HepG2 (cell line): ENCODE measurements at regions not wholly inside any gene's neighbourhood (a gene's known extent, or its start where the extent isn't known, plus 50 kb on each side); places are given as distances from the start of the nearest gene placed in this dataset.
A peak's percentile ranks its signal among the peaks of the same experiment; 100 is the strongest.

Source experiments
- ATAC-seq: fragments of 200-7000 bp; cut with Tn5 transposase; 3 replicates; pipeline ENCODE4 v1.9.1; 2020; ENCODE audit warnings: mild to moderate bottlenecking, moderate library complexity
- BruUV-seq: library from RNA; stranded (reverse); fragments of 400-500 nt; replicated peaks from 2 replicates; lab custom pipeline; 2021; lab: Mats Ljungman, UMichigan
- CTCF ChIA-PET: fragments of 300-600 bp; formaldehyde crosslinking; extraction: SDS; loops from one replicate; lab custom pipeline; 2021; ENCODE audit warnings: low total read pairs, inconsistent platforms, low intra/inter-chr PET ratio; lab: Yijun Ruan, JAX
- POLR2A ChIA-PET: fragments of 350-600 bp; sonication (Branson Sonifier 250); formaldehyde crosslinking; loops from one replicate; lab custom pipeline; 2020; ENCODE audit warnings: antibody characterized with exemption, inconsistent platforms; lab: Yijun Ruan, JAX
- DNase-seq: peaks from one replicate; pipeline ENCODE4 v3.0.0-alpha.2; 2015; ENCODE audit warnings: low spot score
- FAIRE-seq: peaks from 3 replicates; lab custom pipeline; 2011; peaks lifted over from hg19 to GRCh38; lab: Jason Lieb, UNC
- H2AFZ ChIP-seq: one replicate; pipeline ENCODE4 v1.6.1; 2011; ENCODE audit warnings: low read length, inconsistent platforms
- H3K27ac ChIP-seq: fragments of 300-600 bp; 3 replicates; pipeline ENCODE4 v1.8.0; 2011; ENCODE audit warnings: mixed run types, mild to moderate bottlenecking, mixed read lengths, low read length, inconsistent platforms; ENCODE audit not compliant: insufficient read depth; ENCODE audit errors: extremely low read length
- H3K27me3 ChIP-seq, 2 experiments: fragments of 200-600 bp in 1 of 2; 2 replicates in 1 of 2; 3 replicates in 1 of 2; pipeline versions ENCODE4 v1.6.0 to v1.8.0; 2011; ENCODE audit warnings: low read length in 2 of 2, mild to moderate bottlenecking in 2 of 2, moderate library complexity in 2 of 2, inconsistent platforms in 1 of 2; ENCODE audit not compliant: insufficient read depth in 2 of 2, control insufficient read depth in 1 of 2
- H3K36me3 ChIP-seq, 2 experiments: fragments of 200-600 bp in 1 of 2; replicated peaks in 1 of 2; 2 replicates in 1 of 2; 3 replicates in 1 of 2; pipeline versions ENCODE4 v1.5.1 to v1.8.0; 2011; ENCODE audit warnings: low read length in 2 of 2, inconsistent platforms in 1 of 2; ENCODE audit not compliant: insufficient read depth in 2 of 2, control insufficient read depth in 1 of 2
- H3K4me1 ChIP-seq: 2 replicates; pipeline ENCODE4 v1.5.1; 2012; ENCODE audit warnings: low read length, inconsistent platforms; ENCODE audit not compliant: insufficient read depth
- H3K4me2 ChIP-seq: 2 replicates; pipeline ENCODE4 v1.6.0; 2011; ENCODE audit warnings: low read depth, low read length, inconsistent platforms
- H3K4me3 ChIP-seq, 3 experiments: fragments of 200-600 bp in 1 of 3; sonication (generic), shearing (Covaris generic) in 1 of 3; replicated peaks in 1 of 3; 2 replicates each; pipeline ENCODE4 v1.5.1; 2011 to 2016; ENCODE audit warnings: low read length in 3 of 3, inconsistent platforms in 2 of 3, low read depth in 2 of 3, mild to moderate bottlenecking in 2 of 3, control low read depth in 1 of 3, mixed read lengths in 1 of 3; ENCODE audit not compliant: insufficient read depth in 1 of 3
- H3K79me2 ChIP-seq: one replicate; pipeline ENCODE4 v1.6.1; 2011; ENCODE audit warnings: low read length, inconsistent platforms; ENCODE audit not compliant: insufficient read depth
- H3K9ac ChIP-seq: 2 replicates; pipeline ENCODE4 v1.6.0; 2011; ENCODE audit warnings: mild to moderate bottlenecking, low read depth, low read length, inconsistent platforms; ENCODE audit not compliant: insufficient read depth
- H3K9me3 ChIP-seq: 2 replicates; pipeline ENCODE4 v1.5.1; 2012; ENCODE audit warnings: mild to moderate bottlenecking, low read length
- H4K20me1 ChIP-seq: 2 replicates; pipeline ENCODE4 v1.6.0; 2011; ENCODE audit warnings: inconsistent platforms, mild to moderate bottlenecking, low read length, moderate library complexity; ENCODE audit not compliant: insufficient read depth
- ATAD3A ChIP-seq: sonication (generic); formaldehyde crosslinking; IDR thresholded peaks from 2 replicates; pipeline ENCODE4 v1.4.0; 2020; ENCODE audit warnings: missing genetic modification reagents
- CBX2 ChIP-seq, 2 experiments: fragments of 200-600 bp in 1 of 2; sonication (generic); formaldehyde crosslinking in 1 of 2; IDR thresholded peaks; 2 replicates each; pipeline versions ENCODE4 v1.7.0 to v1.8.1; 2018 to 2022; ENCODE audit warnings: low read depth in 2 of 2, low read length in 1 of 2, mild to moderate bottlenecking in 1 of 2, missing genetic modification reagents in 1 of 2
- ZXDC ChIP-seq: sonication (generic); formaldehyde crosslinking; IDR thresholded peaks from 2 replicates; pipeline ENCODE4 v1.5.0; 2020; ENCODE audit warnings: mild to moderate bottlenecking, missing genetic modification reagents
- WGBS: methylation state at CpG from one replicate; pipeline ENCODE4 v1.1.6; 2017; ENCODE audit warnings: low lambda C conversion rate; 5-methylcytosine and 5-hydroxymethylcytosine counted together
- in situ Hi-C: cut with HindIII; loops from 2 replicates; pipeline ENCODE4 v1.10.0; 2017; ENCODE audit warnings: low pct_unique_long_range_greater_than_20kb; ENCODE audit not compliant: extremely low pct_ligation_motif_present
- intact Hi-C: fragments of 100-400 bp; cut with micrococcal nuclease; formaldehyde crosslinking; loops from one replicate; pipeline ENCODE4 v1.10.0; 2022; ENCODE audit not compliant: unreplicated experiment

DNA sequence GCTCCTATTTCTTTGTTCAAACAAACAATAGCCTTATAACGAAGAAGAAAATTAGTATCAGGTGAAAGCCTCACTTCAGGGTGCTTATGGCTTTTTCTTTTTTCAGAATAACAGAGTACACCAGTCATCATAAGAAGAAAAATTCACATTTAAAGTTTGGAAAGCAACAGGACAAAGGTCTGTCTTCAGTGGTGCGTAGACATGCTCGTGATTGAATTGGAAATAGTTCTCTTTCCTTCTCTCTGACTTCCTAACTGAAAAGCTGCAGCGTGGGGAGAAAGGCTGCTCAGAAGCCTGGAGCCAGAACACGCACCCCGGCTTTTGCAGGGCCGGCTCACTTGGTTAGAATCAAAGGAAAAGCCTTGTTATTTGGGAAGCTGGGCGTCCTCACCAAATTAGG lies 127.6 kb upstream of the ZNF516 start (continued):
- TF ChIP-seq ZXDC (CRISPR knock-in tag) = no peak

DNA sequence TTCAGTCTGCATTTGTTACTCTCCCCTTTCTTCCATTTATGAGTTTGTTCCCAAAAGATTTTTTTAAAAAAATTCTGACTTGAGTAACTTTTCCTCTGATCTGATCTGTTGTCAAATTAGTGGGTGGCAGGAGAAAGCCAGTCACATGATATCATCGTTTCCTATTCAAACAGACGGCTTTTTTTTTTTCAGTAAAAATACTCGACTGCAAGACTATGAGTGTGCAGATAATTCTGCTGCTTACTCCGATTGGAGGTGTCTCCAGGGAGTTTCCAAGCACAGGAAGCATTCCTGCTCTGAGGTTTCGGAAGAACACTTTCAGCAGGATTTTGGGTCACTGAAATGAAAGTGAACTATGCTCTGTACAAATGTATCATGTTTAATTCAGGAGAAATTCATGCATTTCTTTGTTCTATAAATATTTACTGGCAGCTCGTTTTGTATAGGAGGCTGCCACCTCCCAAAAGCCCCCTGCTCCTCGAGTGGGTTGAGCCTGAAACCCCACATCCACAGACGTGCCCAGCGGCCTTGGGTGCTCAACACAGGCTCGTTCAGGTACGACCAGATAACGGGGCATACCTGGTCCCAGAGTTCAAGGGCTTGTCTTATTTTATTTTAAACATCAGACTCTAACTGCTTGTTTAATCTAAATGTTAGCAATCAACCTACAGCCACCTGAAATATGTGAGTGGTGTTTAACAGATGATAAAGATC lies 126.9 kb upstream of the ZNF516 start:
- no TSS peak for BruUV-seq
- H3K36me3 ChIP-seq = no peaks in the 10 kb centered on the region
- no peaks in the 10 kb centered on the region for H3K9me3 ChIP-seq
- DNase-seq (no peak), FAIRE-seq (no peak), ATAC-seq (no peak)
- peaks cover 19% of the 10 kb centered on the region for H3K4me1 ChIP-seq
- H3K4me2 ChIP-seq = peak overlapping the region; percentile 37; the same call in 1 of the 2 replicates
- intact Hi-C loops (no loop called here), in situ Hi-C loops (no loop called here)
- H3K9ac ChIP-seq = no peak overlapping the region
- H3K27ac ChIP-seq = no peak overlapping the region
- peaks cover 2 to 54% of the 10 kb centered on the region in 2 experiments; a peak in 4 of 5 replicates for H3K27me3 ChIP-seq
- TF ChIP-seq ATAD3A (CRISPR knock-in tag) (no peak), CBX2 (IDR thresholded peaks at IDR 0.05; ENCODE audit: low read depth, low read length) (peak; percentile 68; the same call in 1 of the 2 replicates), CBX2 (CRISPR knock-in tag; IDR thresholded peaks at IDR 0.05; ENCODE audit: low read depth) (no peak)
- no peak overlapping the region for H2AFZ ChIP-seq
- CTCF ChIA-PET = no interaction called here
- H3K4me3 ChIP-seq = no peak overlapping the region
- 22% methylated on average over 12 of the region's 12 CpGs for WGBS
- H4K20me1 ChIP-seq = no peaks in the 10 kb centered on the region
- POLR2A ChIA-PET = no interaction called here
- H3K79me2 ChIP-seq = no peaks in the 10 kb centered on the region
